ENCODE measurements at regions not wholly inside any gene's neighbourhood (a gene's known extent, or its start where the extent isn't known, plus 50 kb on each side); places are given as distances from the start of the nearest gene placed in this dataset. TPM values are rescaled to one million over a fixed set of nuclear protein-coding genes. Genes with fewer than 3 reads are reported as not detected.

DNA sequence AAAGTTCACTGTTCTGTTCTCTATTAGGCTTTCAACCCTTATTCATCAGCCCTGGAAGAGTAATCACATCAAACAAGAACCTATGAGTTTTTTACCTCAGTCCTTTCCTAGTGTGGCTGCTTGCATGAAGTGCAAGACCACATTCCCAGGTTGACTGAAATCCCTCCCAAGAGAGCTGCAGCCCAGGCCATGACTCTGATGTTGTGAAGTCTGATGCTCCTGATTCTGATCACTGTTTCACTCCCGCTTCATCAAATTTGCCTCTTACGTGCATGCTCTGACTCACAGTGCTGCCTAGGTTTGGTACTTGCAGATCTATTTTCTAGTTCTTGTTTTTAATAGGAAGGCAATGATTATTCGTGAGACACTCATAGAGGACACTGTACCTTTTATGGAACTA is 58.2 kb upstream of the DSEL start:
- Histone ChIP-seq H3K4me1 (ENCODE audit: control insufficient read depth in 5 of 5, insufficient read depth in 5 of 5, low read length in 5 of 5) (no peaks in the 10 kb centered on the region), H3K4me3 (no peak overlapping the region), H3K36me3 (ENCODE audit: control insufficient read depth in 4 of 4, insufficient read depth in 4 of 4, low read length in 4 of 4) (no peaks in the 10 kb centered on the region), H3K9ac (ENCODE audit: insufficient read depth in 1 of 2, low read length in 2 of 2) (no peak overlapping the region), H3K9me3 (ENCODE audit: control insufficient read depth in 4 of 4, insufficient read depth in 3 of 4, low read length in 3 of 4) (no peaks in the 10 kb centered on the region), H3K27me3 (ENCODE audit: control insufficient read depth in 3 of 3, insufficient read depth in 3 of 3, low read length in 2 of 3) (no peaks in the 10 kb centered on the region), H3K27ac (ENCODE audit: low read depth in 1 of 2, low read length in 1 of 2) (no peak overlapping the region)
- ATAC-seq (ENCODE audit: insufficient read depth, low FRiP score) (no peak), DNase-seq (no peak)
- TF ChIP-seq, protein P1, sequence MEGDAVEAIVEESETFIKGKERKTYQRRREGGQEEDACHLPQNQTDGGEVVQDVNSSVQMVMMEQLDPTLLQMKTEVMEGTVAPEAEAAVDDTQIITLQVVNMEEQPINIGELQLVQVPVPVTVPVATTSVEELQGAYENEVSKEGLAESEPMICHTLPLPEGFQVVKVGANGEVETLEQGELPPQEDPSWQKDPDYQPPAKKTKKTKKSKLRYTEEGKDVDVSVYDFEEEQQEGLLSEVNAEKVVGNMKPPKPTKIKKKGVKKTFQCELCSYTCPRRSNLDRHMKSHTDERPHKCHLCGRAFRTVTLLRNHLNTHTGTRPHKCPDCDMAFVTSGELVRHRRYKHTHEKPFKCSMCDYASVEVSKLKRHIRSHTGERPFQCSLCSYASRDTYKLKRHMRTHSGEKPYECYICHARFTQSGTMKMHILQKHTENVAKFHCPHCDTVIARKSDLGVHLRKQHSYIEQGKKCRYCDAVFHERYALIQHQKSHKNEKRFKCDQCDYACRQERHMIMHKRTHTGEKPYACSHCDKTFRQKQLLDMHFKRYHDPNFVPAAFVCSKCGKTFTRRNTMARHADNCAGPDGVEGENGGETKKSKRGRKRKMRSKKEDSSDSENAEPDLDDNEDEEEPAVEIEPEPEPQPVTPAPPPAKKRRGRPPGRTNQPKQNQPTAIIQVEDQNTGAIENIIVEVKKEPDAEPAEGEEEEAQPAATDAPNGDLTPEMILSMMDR (IDR thresholded peaks at IDR 0.05; ENCODE audit: control extremely low read depth, extremely low read depth), result no peak
- 87 to 88% methylated on average over 3 of the region's 3 CpGs for WGBS, 2 donors

DNA sequence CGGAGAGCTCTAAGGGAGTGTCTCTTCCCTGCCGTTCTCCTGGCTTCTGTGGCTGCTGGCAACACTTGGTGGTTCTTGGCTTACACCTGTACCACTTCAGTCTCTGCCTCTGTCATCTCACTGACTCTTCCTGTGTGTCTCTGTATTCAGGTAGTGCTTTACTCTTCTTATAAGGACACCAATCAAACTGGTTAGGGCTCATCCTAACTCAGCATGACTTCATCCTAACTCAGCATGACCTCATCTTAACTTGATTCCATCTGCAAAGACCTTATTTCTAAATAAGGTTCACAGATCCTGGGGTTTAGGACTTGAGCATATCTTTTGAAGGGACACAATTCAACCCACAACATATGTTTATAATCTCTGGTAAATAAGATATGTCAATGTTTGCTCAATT is 51.6 kb upstream of the DSEL start:
- Histone ChIP-seq H3K36me3 (ENCODE audit: control insufficient read depth in 4 of 4, insufficient read depth in 4 of 4, low read length in 4 of 4) (no peaks in the 10 kb centered on the region), H3K4me3 (no peak overlapping the region), H3K4me1 (ENCODE audit: control insufficient read depth in 5 of 5, insufficient read depth in 5 of 5, low read length in 5 of 5) (no peaks in the 10 kb centered on the region), H3K9me3 (ENCODE audit: control insufficient read depth in 4 of 4, insufficient read depth in 3 of 4, low read length in 3 of 4) (no peaks in the 10 kb centered on the region), H3K9ac (ENCODE audit: insufficient read depth in 1 of 2, low read length in 2 of 2) (no peak overlapping the region), H3K27me3 (ENCODE audit: control insufficient read depth in 3 of 3, insufficient read depth in 3 of 3, low read length in 2 of 3) (no peaks in the 10 kb centered on the region), H3K27ac (ENCODE audit: low read depth in 1 of 2, low read length in 1 of 2) (no peak overlapping the region)
- no peak for DNase-seq
- 68 to 82% methylated on average over 2 of the region's 2 CpGs for WGBS, 2 donors
- ATAC-seq (ENCODE audit: insufficient read depth, low FRiP score), result no peak
- TF ChIP-seq, protein P1 (IDR thresholded peaks at IDR 0.05; ENCODE audit: control extremely low read depth, extremely low read depth), result no peak

Small RNAs in the stretch of these regions (small RNA-seq; reads per million reads assigned to genes)
- gene AC067819.1 (ENCODE audit: low replicate concordance), result not detected

Measured in lung (tissue), 12 donors.